ENCODE measurements at regions not wholly inside any gene's neighbourhood (a gene's known extent, or its start where the extent isn't known, plus 50 kb on each side); places are given as distances from the start of the nearest gene placed in this dataset.
"Not testable (repeated sequence)": the region's sequence is repeated elsewhere in the genome, so short reads cannot be mapped to it uniquely, and the experiment has no call there.

DNA sequence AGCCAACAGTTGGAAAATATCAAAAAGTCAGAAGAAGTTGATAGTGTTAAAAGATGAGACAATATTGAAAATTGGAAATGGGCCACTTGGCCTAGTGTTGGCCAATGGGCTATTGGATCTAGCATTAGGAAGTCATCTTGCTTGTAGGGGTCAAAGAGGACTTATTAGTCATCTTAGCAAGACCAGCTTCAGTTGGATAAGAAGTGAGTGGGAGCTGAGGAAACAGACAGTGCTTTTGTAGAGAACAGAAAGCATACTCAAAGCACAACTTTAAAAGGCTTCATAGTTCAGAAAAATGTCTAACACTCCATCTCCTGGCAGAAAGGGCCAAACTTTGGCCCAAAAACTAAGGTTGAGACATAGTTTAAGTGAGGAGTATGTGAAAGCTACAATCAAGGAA lies 139.9 kb upstream of the PKN2 start:
- no peak for DNase-seq (ENCODE audit: low read depth)

DNA sequence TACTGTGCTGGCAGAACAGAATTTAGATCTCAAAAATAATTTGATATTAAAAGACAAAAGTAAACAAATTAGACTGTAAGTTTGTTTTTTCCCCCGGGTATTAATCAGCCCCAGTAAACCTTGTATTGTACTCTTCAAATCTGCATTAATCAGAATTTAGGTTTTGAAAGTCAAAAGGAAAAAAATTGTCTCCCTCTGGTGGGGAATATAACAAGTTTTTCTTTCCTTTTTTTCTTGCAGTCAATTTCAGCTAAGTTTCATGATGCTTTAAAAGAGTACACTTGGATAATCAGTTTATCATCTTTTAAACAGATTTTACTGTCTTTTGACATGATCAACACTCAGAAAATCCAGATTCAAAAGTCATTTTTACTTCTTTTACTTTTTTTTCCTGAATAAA lies 134.5 kb upstream of the PKN2 start:
- no peak for DNase-seq (ENCODE audit: low read depth)

DNA sequence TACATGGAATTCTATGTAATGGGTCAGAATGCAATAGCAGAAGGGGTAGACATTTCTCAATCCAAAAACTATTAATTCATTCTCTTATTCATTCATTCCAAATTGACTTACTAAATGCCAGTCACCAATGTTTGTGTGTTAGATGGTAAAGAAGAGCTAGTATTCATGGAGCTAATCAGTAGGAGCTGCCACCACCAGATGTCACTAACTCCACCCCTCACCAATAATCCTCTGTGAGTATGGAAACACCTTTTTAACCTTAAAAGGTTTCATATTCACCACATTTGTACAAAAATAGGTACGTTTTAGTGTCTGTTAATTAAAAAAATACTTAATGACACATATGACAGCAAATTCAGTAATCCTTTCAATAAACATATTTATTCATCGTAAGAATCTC lies 131.8 kb upstream of the PKN2 start:
- DNase-seq (ENCODE audit: low read depth), result no peak

DNA sequence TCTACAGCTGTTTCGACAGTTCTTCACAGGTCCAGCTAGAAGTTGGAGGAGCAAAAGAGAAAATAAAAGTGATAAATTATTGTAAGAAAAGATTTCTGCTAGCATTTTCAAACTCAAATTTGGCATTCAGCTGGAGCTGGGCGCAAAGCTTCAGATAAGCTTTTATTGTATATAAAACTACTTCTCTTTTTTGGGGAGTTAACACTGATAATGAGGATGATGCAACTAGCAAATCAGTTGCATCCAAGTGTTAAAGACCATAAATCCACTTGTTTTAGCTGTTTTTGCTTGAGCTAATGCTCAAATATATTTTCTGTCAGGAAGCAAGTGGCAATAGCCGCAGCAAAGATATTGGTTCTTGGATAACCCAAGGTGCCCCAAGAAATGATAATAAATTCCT lies 127.1 kb upstream of the PKN2 start:
- DNase-seq (ENCODE audit: low read depth), result no peak

DNA sequence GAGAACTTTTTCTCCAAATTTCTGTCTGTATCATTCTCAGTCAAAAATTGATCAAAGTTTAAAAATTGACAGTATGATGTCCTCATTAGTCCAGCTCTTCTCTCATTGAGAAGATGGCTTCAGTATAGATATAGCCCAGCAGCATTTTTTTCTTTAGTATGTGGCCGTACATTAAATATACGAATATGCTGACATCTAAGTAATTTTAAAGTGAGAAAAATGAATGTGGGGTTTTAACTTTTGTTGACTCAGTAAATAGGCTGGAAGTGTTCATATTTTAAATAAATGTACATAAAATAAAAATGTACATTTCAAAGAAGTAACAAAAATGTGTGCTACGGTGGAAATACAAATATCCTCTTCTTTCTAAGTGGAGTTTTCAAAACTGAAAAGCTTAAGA lies 123.5 kb upstream of the PKN2 start:
- DNase-seq (ENCODE audit: low read depth), result no peak

DNA sequence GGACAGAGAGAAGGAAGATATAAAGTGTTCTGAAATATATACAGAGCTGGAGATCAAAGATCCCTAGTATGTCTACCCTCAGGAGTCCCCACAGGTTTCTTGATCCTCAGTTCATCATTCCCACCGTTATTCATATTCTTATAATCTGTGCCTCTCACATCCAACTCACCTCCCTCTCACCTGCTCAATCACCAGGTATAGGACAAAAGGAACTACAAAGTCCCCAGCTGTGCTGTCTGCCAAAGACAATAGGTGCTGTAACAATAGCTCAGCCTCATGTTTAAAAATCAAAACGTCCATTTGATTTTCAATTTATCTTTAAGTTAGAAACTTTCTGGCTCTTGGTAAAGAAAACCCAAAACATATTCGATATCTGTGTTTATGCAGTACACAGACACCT lies 121.1 kb upstream of the PKN2 start:
- DNase-seq (ENCODE audit: low read depth), result no peak

DNA sequence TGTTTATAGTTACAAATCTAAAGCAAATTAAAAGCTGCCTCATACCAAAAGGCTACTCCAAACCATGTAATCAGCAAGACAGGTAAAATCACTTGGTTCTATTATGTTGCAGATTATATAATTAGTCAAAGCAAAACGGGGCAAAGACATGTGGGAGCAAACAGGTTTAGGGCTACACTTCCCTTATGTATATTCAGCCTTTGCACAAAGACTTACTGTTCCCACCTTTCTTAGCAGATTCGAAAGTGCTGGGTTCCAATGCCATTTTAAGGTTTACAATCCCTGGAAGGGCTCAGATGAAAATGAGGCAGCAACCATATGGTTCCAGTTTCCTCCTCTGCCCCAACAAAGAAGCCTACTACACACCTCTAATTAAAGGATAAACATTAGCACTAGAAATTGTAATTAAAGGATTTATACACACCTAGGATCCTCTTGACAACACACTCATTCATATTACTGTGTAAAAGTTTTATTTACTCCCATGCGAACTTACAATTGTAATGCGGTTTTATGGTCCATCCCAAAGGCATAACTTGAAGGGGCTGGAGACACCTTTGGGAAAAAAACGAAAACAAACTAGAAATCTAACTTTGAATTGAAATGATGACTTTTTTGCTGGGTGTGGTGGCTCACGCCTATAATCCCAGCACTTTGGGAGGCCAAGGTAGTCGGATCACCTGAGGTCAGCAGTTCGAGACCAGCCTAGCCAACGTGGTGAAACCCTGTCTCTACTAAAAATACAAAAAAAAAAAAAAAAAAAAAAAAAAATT lies 117.3 kb upstream of the PKN2 start:
- DNase-seq (ENCODE audit: low read depth), result no peak

DNA sequence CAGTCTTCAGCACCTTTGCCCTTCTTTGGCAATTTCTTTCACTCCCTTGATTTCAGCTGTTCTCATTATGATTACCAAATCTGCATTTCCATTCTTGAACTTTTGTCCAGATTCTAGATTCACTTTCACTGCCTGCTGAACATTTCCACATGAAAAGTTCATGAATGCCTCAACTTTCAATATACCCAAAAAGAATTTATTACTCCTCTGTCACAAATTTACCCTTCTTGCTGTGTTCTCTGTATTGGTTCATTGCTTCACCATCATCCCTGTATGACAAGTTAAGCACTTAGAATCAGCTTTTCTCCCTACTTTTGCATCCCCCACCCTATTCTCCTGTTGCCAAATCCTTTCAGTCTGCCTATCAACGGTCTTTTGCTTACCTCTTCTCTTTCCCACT lies 112.6 kb upstream of the PKN2 start:
- peak; percentile 2 for DNase-seq (ENCODE audit: low read depth)

DNA sequence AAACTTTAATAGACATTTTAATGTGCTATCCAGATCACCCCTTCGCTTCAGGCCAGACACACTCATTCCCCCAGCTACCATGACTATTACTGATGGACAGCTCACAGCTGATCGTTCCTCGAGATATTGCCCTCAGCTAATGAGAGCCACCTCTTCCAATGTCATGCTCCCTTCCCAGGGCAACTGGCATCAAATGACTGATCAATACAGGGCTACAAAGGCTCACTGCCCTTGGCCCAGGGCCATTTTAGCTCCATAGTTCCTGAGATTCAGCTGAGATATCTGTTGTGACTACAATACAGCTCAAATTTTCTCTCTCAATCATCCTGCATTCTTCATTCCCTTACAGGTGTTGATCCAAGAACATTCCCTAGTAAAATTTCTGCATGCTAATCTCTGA lies 104.5 kb upstream of the PKN2 start:
- DNase-seq (ENCODE audit: low read depth), result no peak

DNA sequence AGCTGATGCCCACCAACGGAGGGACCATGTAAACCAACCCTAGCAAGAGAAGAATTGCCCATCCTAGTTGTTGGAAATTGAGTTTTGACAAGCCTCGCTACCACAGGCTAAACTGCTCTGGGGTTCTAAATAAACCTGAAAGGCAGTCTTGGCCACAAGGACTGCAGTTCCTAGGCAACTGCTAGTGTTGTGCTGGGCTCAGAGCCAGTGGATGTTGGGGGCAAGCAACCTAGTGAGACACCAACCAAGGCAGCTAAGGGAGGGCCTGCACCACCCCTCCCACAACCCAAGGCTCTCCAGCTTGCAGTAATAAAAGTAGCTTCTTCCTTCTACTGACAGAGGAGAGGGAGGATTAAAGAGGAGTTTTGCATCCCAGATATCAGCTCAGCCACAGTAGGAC lies 102.4 kb upstream of the PKN2 start:
- DNase-seq (ENCODE audit: low read depth), result no peak

DNA sequence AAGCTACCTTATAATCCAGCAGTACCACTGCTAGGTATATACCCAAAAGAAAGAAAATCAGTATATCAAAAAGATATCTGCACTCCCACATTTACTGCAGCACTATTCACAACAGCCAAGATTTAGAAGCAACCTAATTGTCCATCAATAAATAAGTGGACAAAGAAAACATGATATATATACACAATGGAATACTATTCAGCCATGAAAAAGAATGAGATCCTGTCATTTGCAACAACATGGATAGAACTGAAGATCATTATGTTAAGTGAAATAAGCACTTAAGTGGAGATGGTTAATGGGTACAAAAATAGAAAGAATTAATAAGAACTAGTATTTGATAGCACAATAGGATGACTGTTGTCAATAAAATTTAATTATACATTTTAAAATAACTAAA lies 90.7 kb upstream of the PKN2 start:
- DNase-seq (ENCODE audit: low read depth), result no peak

DNA sequence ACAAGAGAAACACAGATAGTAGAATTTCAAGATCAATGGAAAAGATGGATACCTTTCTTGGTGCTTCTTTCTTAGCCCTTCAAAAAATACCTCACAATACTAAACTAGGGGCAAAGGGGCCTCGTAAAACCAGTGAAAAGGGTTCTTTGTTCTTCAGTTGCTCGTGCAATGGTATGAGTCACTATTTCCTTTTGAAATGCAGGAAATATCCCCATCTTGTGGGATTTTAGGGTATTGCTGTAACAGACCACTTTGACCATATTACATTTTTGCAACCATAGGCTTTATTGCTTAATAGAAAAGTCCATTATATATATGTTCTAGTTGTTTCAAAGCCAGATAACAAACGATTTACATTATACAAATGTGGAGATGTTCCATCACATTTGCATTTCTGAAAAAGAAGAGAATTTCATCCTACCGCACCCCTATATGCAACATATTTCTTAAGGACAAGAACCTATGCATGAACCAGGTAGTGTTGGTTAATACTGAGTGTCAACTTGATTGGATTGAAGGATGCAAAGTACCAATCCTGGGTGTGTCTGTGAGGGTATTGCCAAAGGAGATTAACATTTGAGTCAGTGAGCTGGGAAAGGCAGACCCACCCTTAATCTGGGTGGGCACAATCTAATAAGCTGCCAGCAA lies 88.6 kb upstream of the PKN2 start:
- DNase-seq (ENCODE audit: low read depth), result peak; percentile 36

DNA sequence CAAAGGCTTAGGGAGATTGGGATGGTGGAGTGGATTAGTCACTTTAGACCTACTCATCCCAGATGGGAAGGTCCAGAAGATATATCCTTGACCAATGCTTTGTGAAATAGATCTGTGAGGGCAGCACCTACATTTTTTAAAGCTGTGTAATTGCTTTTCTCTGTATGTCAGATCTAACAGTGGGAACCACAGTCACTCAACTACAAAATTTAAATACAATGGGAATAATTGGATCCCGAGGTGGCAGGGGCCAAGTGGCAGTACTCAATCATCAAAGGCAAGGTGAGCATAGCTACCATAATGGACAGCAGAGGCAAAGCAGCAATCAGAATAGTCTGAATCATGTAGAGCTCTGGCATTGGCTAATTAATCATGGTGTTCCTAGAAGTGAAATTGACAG lies 86.1 kb upstream of the PKN2 start:
- not testable (repeated sequence) for DNase-seq (ENCODE audit: low read depth)

DNA sequence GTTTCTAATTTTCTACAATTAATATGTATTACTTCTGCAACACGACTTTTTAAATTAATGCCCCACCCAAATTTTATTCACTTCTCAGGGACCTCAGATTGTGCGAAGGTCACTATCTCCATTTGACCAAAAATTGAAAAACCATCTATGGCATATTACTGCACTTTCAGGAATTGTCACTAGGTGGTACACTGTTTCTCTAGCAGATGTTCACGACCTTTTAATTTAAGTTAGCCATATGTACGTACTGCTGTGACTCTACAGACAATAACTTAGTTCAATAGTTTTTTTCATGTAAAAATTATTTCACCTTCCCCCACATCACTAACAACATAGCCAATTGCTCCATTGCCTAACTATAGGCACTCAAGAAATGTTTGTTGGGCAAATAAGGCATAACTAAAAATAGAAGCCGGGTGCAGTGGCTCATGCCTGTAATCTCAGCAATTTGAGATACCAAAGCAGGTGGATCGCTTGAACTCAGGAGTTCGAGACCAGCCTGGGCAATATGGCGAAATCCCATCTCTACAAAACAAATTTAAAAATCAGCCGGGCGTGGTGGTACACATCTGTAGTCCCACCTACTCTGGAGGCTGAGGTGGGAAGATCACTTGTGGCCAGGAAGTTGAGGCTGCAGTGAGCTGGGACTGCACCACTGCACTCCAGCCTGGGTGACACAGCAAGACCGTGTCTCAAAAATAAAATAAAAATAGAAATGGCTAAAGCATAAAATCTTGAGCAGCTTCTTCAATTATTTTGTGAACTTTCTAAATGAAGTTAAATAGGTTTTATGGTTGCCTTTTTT lies 75.7 kb upstream of the PKN2 start:
- peak; percentile 15 for DNase-seq (ENCODE audit: low read depth)

DNA sequence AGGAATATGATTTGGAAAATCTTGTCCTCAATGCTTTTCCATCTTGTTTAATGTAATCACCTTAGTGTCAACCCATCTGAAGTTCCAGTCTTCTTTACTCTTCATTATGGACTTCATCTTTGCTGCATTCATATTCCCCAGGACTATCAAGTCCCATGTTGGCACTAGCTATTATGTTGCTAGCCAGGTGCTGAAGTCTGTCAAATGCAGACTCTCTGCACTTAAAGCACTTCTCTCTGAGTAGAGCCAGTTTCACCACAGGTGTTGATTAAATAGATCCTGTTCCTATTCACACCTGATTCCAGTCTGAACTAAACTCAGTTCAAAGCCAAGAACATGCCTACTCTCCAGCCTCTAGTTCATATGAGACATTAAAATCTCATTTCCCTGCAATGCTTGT lies 75.0 kb upstream of the PKN2 start:
- no peak for DNase-seq (ENCODE audit: low read depth)

DNA sequence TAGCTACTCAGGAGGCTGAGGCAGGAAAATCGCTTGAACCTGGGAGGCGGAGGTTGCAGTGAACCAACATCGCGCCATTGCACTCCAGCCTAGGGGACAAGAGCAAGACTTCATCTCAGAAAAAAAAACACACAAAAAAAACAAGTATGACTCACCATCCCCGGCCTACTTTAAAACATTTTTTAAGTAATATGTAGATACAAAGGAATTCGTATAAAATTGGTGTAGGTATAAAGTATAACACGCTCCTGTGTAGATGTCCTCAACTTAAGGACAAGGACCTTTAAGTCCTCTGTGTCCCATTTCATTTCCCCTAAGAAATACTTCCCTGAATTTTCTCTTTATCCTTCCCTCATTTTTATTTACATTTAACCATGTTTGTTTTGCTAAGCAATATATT lies 73.4 kb upstream of the PKN2 start:
- no peak for DNase-seq (ENCODE audit: low read depth)

DNA sequence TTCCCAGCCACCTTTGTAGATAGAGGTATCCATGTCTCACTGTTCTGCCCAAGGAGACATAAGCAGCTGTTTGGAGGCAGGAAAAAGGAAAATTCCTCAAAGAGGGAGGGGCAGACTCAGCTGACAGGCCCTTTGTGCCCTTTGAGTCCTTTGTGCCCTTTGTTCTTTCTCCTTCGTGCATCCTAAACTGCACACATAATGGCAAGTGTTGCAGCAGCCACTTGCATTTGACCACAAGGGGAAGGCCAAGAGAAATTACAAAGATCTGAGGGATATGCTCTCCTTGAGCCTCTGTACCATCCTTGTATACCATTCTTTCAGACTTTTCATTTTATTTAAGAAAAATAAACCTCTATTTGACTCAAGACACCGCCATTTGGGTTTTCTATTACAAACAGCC lies 71.8 kb upstream of the PKN2 start:
- DNase-seq (ENCODE audit: low read depth), result no peak

DNA sequence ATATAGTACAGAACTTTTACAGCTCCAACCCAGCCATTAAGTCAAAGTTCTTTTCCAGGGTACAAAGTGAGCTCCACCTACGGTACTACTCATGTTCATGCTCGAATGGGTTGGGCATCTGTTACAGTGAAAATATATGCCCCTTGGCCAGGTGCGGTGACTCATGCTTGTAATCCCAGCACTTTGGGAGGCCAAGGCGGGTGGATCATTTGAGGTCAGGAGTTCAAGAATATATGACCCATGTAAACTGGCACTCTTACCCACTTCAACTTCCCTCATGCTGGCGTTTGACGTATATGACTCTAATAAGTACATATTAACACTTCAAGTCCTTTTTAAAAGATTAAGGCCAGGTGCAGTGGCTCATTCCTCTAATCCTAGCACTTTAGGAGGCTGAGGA lies 71.3 kb upstream of the PKN2 start:
- no peak for DNase-seq (ENCODE audit: low read depth)

DNA sequence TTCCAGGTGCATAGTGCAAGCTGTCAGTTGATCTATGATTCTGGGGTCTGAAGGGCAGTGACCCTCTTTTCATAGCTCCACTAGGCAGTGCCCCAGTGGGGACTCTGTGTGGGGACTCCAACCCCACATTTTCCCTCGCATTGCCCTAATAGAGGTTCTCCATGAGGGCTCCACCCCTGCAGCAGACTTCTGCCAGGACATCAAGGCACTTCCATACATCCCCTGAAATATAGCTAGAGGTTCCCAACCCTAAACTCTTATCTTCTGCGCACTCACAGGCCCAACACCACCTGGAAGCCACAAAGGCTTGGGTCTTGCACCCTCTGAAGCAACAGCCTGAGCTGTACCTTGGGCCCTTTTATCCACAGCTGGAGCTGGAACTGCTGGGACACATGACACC lies 65.7 kb upstream of the PKN2 start:
- no peak for DNase-seq (ENCODE audit: low read depth)

DNA sequence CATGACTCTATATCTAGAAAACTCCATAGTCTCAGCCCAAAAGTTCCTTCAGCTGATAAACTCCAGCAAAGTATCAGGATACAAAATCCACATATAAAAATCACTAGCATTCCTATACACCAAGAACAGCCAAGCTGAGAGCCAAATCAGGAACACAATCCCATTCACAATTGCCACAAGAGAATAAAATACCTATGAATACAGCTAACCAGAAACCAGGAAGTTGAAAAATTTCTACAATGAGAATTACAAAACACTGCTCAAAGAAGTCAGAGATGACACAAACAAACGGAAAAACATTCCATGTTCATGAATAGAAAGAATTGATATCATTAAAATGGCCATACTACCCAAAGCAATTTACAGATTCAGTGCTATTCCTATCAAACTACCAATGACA lies 61.0 kb upstream of the PKN2 start:
- DNase-seq (ENCODE audit: low read depth), result peak; percentile 6
